WERI-Rb-1 (cell line): ENCODE measurements at regions not wholly inside any gene's neighbourhood (a gene's known extent, or its start where the extent isn't known, plus 50 kb on each side); places are given as distances from the start of the nearest gene placed in this dataset.

Source experiments
- DNase-seq: peaks from one replicate; pipeline ENCODE4 v3.0.0-alpha.2; 2020
- H3K27ac ChIP-seq: fragments of 250-450 bp; sonication (Bioruptor Pico); 2 replicates; pipeline ENCODE4 v1.5.1; 2020; ENCODE audit warnings: mild to moderate bottlenecking, moderate library complexity
- H3K27me3 ChIP-seq: fragments of 250-450 bp; sonication (Bioruptor Pico); 2 replicates; pipeline ENCODE4 v1.5.1; 2021; ENCODE audit warnings: mild to moderate bottlenecking, low read depth, moderate library complexity; ENCODE audit not compliant: insufficient read depth, severe bottlenecking
- H3K36me3 ChIP-seq: fragments of 250-450 bp; sonication (Bioruptor Pico); 2 replicates; pipeline ENCODE4 v1.5.1; 2020; ENCODE audit warnings: mild to moderate bottlenecking, moderate library complexity
- H3K4me3 ChIP-seq: 2 replicates; pipeline ENCODE4 v1.5.1; 2011; ENCODE audit warnings: low read depth, mild to moderate bottlenecking, control low read depth, low read length
- H3K9me3 ChIP-seq: fragments of 250-450 bp; sonication (Bioruptor Pico); 2 replicates; pipeline ENCODE4 v1.5.1; 2021; ENCODE audit warnings: mild to moderate bottlenecking, moderate library complexity; ENCODE audit not compliant: severe bottlenecking
- CTCF ChIP-seq: IDR thresholded peaks from 2 replicates; pipeline ENCODE4 v1.5.1; 2011; ENCODE audit warnings: low read depth, mild to moderate bottlenecking, control low read depth, inconsistent platforms, low read length

GRCh38 chr20:11852811-11853210, 64.9 kb upstream of the BTBD3 start:
- no peaks in the 10 kb centered on the region for H3K27me3 ChIP-seq
- H3K36me3 ChIP-seq: no peaks in the 10 kb centered on the region
- DNase-seq: no peak
- no peak for TF ChIP-seq CTCF
- no peaks in the 10 kb centered on the region for H3K9me3 ChIP-seq
- H3K27ac ChIP-seq: no peak overlapping the region
- H3K4me3 ChIP-seq: no peak overlapping the region

- Histone ChIP-seq H3K27ac (no peak overlapping the region), H3K27me3 (no peaks in the 10 kb centered on the region), H3K4me3 (no peak overlapping the region), H3K36me3 (no peaks in the 10 kb centered on the region), H3K9me3 (no peaks in the 10 kb centered on the region)
- TF ChIP-seq CTCF: no peak
- no peak for DNase-seq
Observed at GRCh38 chr20:11853359-11853758, 64.3 kb upstream of the BTBD3 start.

- no peak overlapping the region for H3K4me3 ChIP-seq
- H3K27ac ChIP-seq: no peak overlapping the region
- TF ChIP-seq CTCF: no peak
- no peaks in the 10 kb centered on the region for H3K9me3 ChIP-seq
- no peak for DNase-seq
- no peaks in the 10 kb centered on the region for H3K27me3 ChIP-seq
- no peaks in the 10 kb centered on the region for H3K36me3 ChIP-seq
Observed at GRCh38 chr20:11861479-11861878, 56.2 kb upstream of the BTBD3 start.

- H3K9me3 ChIP-seq: no peaks in the 10 kb centered on the region
- H3K36me3 ChIP-seq: no peaks in the 10 kb centered on the region
- no peak for TF ChIP-seq CTCF
- H3K27me3 ChIP-seq: no peaks in the 10 kb centered on the region
- no peak overlapping the region for H3K4me3 ChIP-seq
- H3K27ac ChIP-seq: no peak overlapping the region
- no peak for DNase-seq
Observed at GRCh38 chr20:11867291-11867919, 50.3 kb upstream of the BTBD3 start.
